Activated CD4-positive, alpha-beta T cell treated with anti-CD3 and anti-CD28 coated beads, Interleukin-2, amount 50 U/mL, for 48 hours (primary cell): ENCODE measurements at regions not wholly inside any gene's neighbourhood (a gene's known extent, or its start where the extent isn't known, plus 50 kb on each side); places are given as distances from the start of the nearest gene placed in this dataset.

Source experiments
- DNase-seq, 2 experiments: peaks; one replicate each; pipeline ENCODE4 v3.0.0-alpha.2; 2020

- DNase-seq: no peak
These were observed 293.5 kb upstream of the SOX2 start for GRCh38 chr3:181418233-181418632.

- DNase-seq: no peak
These were observed 294.0 kb upstream of the SOX2 start for GRCh38 chr3:181417748-181418147.

GRCh38 chr3:181410870-181411269 lies 300.9 kb upstream of the SOX2 start:
- DNase-seq: no peak

DNA sequence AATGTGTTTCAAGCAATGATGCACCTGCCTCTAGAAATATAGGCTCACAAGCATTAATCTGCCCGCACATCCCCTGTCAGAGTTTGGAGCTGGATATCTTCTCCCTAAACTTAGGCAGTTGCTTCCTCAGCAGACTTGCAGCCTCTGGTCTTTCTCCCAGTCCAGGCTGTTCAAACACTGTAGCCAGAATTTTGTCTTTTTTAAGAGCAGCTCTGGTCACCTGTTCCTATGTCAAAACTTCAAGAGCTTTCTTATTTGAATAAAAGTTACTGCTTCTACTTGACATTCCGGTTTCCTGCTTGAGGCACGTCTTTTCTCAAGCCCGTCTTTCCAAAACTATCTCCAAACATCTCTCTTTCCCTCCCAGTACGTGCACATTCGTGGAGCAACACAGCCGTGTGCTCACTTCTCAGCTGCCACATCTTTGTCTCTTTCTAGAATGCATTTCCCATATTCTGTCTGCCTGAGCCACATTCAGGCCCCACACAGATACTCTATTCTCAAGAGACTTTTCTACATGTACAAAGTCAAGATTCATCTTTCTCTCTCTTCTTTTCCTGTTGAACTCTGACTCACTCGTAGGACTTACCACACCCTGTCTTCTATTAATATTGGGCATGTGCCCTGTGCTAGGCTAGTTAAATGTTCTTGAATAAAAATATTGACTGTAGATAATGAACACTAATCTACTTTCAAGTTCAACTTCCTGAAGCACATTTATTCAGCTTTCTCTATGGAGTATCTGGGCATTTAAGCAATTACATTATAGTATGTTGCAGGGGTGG lies 307.7 kb upstream of the SOX2 start:
- no peak for DNase-seq

DNA sequence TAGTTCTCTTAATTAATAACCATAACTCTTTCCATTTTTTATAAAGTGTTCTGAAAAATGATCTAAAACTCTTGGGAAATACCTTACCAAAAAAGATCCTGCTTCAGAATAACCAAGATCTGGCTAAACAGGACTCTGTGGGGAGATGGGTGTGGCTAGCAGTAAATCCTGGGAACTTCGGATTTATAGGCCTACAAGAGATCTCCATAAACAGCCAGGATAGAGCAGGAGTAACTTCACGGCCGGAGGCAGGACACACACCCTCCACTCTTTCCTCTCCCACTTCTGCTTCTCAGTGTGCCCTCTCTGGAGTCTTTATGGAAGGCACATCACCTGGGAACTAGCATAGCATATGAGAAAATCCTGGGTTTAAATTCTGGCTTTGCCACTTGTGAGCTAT lies 309.4 kb upstream of the SOX2 start:
- no peak for DNase-seq

DNA sequence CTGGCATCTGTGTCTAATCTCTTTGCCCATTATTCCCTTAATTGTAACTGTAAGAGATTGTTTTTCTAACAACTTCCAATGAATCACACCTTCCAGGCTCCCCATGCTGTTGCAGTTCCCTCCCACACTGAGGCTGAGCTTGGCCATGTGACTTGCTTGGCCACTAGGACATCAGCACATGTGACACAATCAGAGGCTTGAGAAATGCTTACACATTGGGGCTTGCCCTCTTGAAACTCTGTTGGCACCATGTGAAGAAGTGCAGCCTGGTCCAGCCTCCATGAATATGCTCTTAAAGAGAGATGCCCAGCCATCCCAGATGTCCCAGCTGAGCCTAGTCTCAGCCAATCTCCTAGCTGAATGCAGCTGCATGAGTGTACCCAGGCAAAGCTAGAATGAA lies 326.8 kb upstream of the SOX2 start:
- no peak for DNase-seq

DNA sequence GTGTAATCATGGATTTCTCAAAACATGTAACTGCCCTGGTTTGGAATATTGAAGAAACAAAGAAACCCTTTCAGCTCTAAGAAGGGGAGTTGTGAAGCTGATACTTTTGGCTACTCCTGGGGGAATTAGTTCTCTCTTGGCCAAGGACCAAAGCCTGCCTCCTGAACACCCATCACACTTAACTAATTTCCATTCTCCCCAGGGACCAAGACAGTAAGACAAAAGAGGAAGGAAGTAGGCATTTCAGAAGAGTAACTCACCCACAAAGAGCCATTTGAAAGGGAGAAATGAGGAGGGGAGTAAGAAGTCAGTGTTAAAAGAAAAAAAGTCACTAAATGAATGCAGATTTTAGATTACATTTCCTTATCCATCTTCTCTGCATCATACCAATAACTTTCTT lies 328.0 kb upstream of the SOX2 start:
- no peak for DNase-seq

DNA sequence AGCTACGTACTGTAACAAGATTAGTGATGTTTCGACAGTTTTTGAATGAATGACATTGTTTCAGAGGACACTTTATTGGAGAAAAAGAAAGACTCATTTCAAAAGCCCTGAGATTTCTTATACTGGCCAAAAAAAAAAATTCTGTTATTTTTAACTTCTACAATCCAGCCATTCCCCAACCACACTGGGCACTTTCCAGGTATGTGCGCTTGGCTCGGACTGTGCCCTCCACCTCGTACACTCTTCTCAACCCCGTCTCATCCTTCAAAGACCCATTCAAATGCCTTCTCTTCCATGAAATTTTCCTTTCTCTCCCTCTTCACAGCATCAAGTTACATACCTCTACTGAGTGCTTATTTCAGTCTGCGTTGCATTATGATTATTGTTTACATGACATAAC lies 328.5 kb upstream of the SOX2 start:
- DNase-seq: no peak

GRCh38 chr3:181382656-181383055 lies 329.1 kb upstream of the SOX2 start:
- DNase-seq: no peak

- DNase-seq: no peak
These were observed 332.4 kb upstream of the SOX2 start for GRCh38 chr3:181379278-181379677.

DNA sequence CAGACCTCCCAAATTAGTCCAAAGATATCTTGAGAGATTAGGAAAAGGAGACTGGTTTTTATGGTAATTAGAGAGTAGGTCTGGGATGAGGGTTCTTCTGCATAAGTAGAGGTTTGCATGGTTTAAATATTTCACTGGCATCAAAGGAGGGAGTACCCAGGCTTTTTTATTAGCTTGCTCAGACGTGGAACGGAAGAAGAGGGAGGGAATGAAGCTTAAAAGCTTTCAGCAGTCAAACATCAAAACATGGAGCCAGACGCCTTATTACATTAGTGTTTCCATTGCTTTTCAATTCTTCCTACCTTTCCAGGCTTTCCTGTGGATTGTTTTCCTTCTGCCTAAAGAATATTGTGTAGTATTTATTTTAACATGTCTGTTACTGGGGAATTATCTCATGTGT lies 342.1 kb upstream of the SOX2 start:
- no peak for DNase-seq

- DNase-seq: no peak
These were observed 348.5 kb upstream of the SOX2 start for GRCh38 chr3:181363231-181363630.

DNA sequence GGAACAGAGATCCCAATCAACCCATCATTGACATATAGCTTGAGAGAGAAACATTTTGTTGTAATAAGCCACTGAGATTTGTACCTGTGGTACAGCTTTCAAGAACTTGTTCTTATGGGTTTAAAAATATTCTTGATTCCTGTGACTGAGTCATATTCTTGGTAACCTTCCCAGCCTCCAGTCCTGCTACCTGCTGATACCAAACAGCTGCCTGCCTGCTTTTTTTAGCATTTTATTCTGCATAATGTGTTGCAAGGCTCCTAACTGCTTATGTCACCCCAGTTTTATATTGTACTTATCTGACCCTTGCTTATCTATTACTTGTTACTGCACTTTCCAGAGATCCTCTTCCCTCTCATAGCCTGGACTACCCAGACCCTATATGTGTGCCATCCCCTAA lies 349.3 kb upstream of the SOX2 start:
- DNase-seq: no peak

GRCh38 chr3:181358562-181358961 lies 353.2 kb upstream of the SOX2 start:
- DNase-seq: no peak

DNA sequence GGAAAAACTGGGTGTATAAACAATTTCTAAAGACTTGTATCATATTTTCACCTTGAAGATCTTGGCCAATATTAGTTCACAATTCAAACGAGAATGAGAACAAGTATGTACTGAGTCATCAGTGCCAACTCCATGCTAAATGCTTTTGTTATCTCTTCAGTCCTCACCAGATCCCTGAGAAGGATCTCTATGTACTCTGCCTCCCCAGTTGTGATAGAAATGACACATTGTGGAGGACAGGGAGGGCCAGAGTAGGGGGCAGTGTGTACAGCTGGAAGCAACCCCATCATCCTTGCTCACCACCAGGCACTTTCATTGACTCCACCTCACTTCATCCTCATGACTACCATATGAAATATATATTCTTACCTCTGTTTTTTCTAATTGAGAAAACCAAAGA lies 353.7 kb upstream of the SOX2 start:
- DNase-seq: no peak

DNA sequence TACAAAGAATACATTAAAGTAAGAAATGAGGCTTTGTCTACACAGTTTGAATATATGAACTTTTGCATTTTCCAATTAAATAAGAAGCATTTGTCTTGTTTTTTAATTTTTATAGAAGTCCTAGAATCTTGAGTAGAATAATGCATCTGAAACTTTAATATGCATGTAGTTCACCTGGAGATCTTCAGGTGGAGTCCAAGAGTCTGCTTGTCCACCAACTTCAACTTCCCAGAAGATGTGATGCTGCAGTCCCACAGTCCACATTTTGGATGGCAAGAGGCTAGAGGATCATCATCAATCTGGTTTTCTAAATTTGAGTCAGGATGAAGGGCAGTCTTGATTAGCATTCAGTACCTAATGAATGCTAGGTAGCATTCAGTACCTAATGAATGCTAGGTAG lies 357.6 kb upstream of the SOX2 start:
- no peak for DNase-seq

- DNase-seq: no peak
These were observed 354.8 kb upstream of the DNAJC19 start for GRCh38 chr3:181344331-181344730.

GRCh38 chr3:181336597-181336996 lies 347.1 kb upstream of the DNAJC19 start:
- no peak for DNase-seq

DNA sequence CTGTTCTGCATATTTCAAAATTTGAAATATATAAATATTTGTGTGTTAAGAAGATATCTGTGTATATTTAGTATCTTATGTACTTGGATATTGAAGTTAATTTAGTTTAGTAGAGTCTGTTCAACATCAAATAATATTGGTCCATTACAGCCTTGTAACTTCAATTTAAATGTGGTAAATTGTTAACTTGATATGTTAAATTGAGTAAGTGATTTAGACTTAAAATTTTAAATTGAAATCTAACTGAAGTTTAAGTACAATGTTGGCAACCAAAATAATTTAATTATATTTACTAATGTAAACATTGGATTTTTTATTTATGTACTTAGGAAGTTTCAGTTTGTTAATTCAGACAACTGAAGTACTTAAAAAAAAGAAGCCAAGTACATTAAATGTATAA lies 343.9 kb upstream of the DNAJC19 start:
- no peak for DNase-seq

DNA sequence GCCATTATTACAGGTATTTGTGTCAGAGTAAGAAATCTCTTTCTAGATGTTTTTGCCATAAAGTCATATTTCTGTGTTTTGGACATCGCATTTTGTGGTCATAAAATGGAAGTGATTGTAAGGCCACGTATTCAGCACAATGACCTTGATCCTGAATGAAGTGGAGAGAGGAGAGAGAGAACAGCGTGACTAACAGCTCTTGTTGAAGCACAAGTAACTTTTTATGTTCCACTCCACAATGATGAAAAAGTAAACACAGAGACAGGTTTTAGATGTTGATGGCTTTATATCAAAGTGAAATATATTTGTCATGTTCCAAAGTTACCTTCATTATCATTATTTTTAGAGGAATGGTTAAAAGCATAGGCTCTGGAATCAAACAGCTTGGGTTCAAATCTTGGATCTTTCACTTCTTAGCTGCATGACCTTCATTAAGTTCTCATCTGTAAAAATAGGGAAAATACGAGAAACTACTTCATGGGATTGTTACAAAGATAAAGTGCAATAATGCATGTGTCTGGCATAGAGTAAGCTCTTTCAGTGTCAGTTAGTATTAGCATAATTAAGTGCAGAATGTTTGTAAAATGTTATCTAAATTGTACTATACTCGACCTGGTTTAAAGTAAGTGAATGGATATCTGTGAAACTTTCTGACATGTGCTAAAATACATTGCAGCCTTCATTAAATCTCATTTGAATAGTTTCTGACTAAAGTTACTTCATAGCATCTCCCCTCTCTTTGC lies 341.5 kb upstream of the DNAJC19 start:
- DNase-seq: no peak

DNA sequence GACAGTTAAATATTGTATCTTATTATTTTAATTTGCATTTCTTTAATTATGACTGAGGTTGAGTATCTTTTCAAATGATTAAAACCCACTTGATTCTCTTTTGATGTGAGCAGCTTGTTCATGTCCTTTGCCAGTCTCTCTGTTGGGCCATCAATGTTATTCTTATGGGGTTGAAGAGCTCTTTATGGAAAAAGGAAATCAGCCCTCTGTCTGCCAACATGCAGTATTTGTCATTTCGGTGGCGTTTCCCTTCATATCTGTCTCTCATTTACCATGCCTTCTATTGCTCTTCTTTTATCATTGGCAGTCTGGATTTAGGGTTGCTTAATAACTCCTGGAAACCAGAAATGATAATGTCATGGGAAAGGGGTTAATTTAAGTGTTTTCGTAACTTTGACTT lies 340.7 kb upstream of the DNAJC19 start:
- DNase-seq: no peak

DNA sequence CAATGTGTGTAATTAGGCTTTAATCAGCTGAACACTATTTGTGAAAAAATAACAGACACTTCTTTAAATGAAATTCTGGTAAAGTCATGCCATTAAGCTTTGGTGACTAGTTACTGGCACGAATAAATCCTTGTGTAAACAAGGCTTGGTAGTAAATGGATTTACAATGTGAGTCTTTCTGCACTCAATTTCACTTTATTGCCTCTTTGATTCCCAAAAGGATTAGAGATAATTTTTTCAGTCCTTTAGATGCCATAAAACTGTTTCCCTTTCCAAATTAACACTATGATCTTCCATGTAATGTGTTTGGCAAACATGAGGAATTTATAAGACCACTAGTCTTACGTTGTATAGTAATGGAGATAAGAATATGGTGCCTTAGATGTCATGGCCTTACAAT lies 339.5 kb upstream of the DNAJC19 start:
- DNase-seq: no peak

GRCh38 chr3:181328346-181328745 lies 338.8 kb upstream of the DNAJC19 start:
- DNase-seq: no peak

- no peak for DNase-seq
These were observed 337.8 kb upstream of the DNAJC19 start for GRCh38 chr3:181327349-181327748.
